COR-L47 (cell line): ENCODE measurements at regions not wholly inside any gene's neighbourhood (a gene's known extent, or its start where the extent isn't known, plus 50 kb on each side); places are given as distances from the start of the nearest gene placed in this dataset.

Source experiments
- DNase-seq: peaks from one replicate; lab custom pipeline; 2025; lab: John Stamatoyannopoulos, UW

- no peak for DNase-seq
Measured at GRCh38 chr21:27251752-27252151, 284.9 kb upstream of the ADAMTS5 start.

- no peak for DNase-seq
Measured at GRCh38 chr21:27250366-27250765, 283.5 kb upstream of the ADAMTS5 start.

- no peak for DNase-seq
Measured at GRCh38 chr21:27248814-27249213, 281.9 kb upstream of the ADAMTS5 start.

- DNase-seq = no peak
Measured at GRCh38 chr21:27246741-27247140, 279.9 kb upstream of the ADAMTS5 start.

- DNase-seq = no peak
Measured at GRCh38 chr21:27244776-27245175, 277.9 kb upstream of the ADAMTS5 start.

GRCh38 chr21:27244352-27244751 lies 277.5 kb upstream of the ADAMTS5 start:
- DNase-seq = no peak

GRCh38 chr21:27240839-27241238 lies 274.0 kb upstream of the ADAMTS5 start:
- no peak for DNase-seq

- DNase-seq = no peak
Measured at GRCh38 chr21:27233514-27234115, 266.7 kb upstream of the ADAMTS5 start.

GRCh38 chr21:27225940-27226339 lies 259.1 kb upstream of the ADAMTS5 start:
- DNase-seq = no peak

- DNase-seq = no peak
Measured at GRCh38 chr21:27225151-27225550, 258.3 kb upstream of the ADAMTS5 start.

GRCh38 chr21:27224169-27224568 lies 257.3 kb upstream of the ADAMTS5 start:
- DNase-seq = no peak

GRCh38 chr21:27221077-27221476 lies 254.2 kb upstream of the ADAMTS5 start:
- DNase-seq = no peak

- DNase-seq = no peak
Measured at GRCh38 chr21:27220416-27220815, 253.5 kb upstream of the ADAMTS5 start.

- DNase-seq = no peak
Measured at GRCh38 chr21:27219068-27219467, 252.2 kb upstream of the ADAMTS5 start.

- DNase-seq = no peak
Measured at GRCh38 chr21:27213303-27213702, 246.4 kb upstream of the ADAMTS5 start.

- DNase-seq = no peak
Measured at GRCh38 chr21:27212441-27212840, 245.6 kb upstream of the ADAMTS5 start.

- DNase-seq = no peak
Measured at GRCh38 chr21:27209546-27209945, 242.7 kb upstream of the ADAMTS5 start.

- DNase-seq = no peak
Measured at GRCh38 chr21:27206368-27206982, 239.6 kb upstream of the ADAMTS5 start.

- DNase-seq = no peak
Measured at GRCh38 chr21:27202301-27202700, 235.4 kb upstream of the ADAMTS5 start.

GRCh38 chr21:27201197-27201596 lies 234.3 kb upstream of the ADAMTS5 start:
- DNase-seq = no peak

GRCh38 chr21:27196651-27197050 lies 229.8 kb upstream of the ADAMTS5 start:
- no peak for DNase-seq

- no peak for DNase-seq
Measured at GRCh38 chr21:27192281-27192949, 225.5 kb upstream of the ADAMTS5 start.

- DNase-seq = no peak
Measured at GRCh38 chr21:27190601-27191000, 223.7 kb upstream of the ADAMTS5 start.

- no peak for DNase-seq
Measured at GRCh38 chr21:27189870-27190269, 223.0 kb upstream of the ADAMTS5 start.
